Superior temporal gyrus (tissue), 1 donor: ENCODE measurements at regions not wholly inside any gene's neighbourhood (a gene's known extent, or its start where the extent isn't known, plus 50 kb on each side); places are given as distances from the start of the nearest gene placed in this dataset.
"Not testable (repeated sequence)": the region's sequence is repeated elsewhere in the genome, so short reads cannot be mapped to it uniquely, and the experiment has no call there.

Source experiments
- DNase-seq: peaks from one replicate; pipeline ENCODE4 v3.0.0-alpha.2; 2016; ENCODE audit errors: extremely low spot score

GRCh38 chr4:150026987-150027386 lies 51.3 kb upstream of the DCLK2 start:
- not testable (repeated sequence) for DNase-seq
